Stimulated activated CD4-positive, alpha-beta T cell treated with anti-CD3 and anti-CD28 coated beads, Interleukin-1b, Interleukin-23, amount 100 ng/mL, for 48 hours (primary cell): ENCODE measurements at regions not wholly inside any gene's neighbourhood (a gene's known extent, or its start where the extent isn't known, plus 50 kb on each side); places are given as distances from the start of the nearest gene placed in this dataset.
"Not testable (repeated sequence)": the region's sequence is repeated elsewhere in the genome, so short reads cannot be mapped to it uniquely, and the experiment has no call there.

Experiments
- DNase-seq: peaks from one replicate; pipeline ENCODE4 v3.0.0-alpha.2; 2020

DNA sequence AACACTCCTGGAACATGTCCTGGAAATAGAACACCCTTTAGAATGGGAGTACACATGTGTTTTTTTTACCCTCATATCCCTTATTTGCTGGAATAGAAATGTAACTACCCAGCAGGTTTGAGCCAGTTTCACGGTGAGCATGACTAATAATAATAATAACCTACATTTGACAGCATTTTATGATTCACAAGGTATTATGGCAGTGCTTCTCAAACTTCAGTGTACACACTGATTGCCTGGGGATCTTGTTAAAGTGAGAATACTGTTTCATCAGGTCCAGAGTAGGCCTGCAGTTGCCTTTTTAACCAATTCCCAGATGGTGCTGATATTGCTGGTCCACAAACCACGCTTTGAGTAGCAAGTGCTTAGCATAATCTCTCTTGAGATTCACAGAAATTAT is 63.9 kb downstream of the NFKBIZ start:
- DNase-seq, result no peak

DNA sequence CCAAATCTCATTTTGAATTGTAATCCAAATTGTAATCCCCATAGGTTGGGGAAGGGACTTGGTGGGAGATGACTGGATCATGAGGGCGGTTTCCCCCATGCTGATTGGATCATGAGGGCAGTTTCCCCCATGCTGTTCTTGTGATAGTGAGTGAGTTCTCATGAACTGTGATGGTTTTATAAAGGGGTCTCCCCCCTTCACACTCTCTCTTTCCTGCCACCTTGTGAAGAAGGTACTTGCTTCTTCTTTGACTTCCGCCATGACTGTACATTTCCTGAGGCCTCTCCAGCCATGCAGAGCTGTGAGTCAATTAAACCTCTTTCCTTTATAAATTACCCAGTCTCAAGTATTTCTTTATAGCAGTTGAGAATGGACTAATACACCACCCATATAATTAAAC is 68.4 kb downstream of the NFKBIZ start:
- not testable (repeated sequence) for DNase-seq

DNA sequence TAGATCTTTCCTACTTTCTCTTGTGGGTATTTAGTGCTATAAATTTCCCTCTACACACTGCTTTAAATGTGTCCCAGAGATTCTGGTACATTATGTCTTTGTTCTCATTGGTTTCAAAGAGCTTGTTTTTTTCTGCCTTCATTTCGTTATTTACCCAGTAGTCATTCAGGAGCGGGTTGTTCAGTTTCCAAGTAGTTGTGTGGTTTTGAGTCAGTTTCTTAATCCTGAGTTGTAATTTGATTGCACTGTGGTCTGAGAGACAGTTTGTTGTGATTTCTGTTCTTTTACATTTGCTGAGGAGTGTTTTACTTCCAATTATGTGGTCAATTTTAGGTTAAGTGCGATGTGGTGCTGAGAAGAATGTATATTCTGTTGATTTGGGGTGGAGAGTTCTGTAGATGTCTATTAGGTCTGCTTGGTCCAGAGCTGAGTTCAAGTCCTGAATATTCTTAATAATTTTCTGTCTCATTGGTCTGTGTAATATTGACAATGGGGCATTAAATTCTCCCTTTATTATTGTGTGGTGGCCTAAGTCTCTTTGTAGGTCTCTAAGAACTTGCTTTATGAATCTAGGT is 72.9 kb downstream of the NFKBIZ start:
- not testable (repeated sequence) for DNase-seq

DNA sequence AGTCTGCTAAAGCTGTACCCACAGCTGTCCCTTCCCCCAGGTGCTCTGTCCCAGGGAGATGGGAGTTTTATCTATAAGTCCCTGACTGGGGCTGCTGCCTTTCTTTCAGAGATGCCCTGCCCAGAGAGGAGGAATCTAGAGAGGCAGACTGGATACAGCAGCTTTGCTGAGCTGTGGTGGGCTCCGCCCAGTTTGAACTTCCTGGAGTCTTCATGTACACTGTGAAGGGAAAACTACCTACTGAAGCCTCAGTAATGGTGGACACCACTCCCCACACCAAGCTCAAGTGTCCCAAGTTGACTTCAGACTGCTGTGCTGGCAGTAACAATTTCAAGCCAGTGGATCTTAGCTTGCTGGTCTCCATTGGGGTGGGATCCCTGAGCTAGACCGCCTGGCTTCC is 75.3 kb downstream of the NFKBIZ start:
- DNase-seq, result not testable (repeated sequence)

DNA sequence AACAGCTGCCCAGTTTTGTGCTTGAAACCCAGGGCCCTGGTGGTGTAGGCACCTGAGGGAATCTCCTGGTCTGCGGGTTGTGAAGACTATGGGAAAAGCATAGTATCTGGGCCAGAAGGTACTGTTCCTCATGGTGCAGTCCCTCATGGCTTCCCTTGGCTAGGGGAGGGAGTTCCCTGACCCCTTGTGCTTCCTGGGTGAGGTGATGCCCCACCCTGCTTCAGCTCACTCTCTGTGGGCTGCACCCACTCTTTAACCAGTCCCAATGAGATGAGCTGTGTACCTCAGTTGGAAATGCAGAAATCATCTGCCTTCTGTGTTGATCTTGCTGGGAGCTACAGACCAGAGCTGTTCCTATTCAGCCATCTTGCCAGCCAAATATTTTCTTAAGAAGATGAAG is 75.8 kb downstream of the NFKBIZ start:
- not testable (repeated sequence) for DNase-seq

DNA sequence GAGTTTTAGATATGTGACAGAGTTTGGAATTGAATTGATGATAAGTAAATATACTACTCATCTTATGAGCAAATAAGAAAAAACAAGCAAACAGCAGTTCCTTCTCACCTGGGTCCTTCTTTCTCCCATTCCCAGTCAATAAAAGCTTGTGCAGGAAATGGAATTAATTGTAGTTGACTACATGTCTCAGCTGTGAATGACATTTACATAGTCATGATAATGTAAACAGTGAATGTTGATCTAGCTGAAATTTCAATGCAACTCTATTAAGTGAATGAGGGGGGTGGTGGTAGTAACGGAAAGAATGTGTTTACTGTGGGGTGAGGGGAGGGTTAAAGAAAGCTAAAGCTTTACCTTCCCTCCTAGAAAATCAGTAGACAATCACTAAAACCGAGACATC is 76.2 kb downstream of the NFKBIZ start:
- DNase-seq, result no peak

DNA sequence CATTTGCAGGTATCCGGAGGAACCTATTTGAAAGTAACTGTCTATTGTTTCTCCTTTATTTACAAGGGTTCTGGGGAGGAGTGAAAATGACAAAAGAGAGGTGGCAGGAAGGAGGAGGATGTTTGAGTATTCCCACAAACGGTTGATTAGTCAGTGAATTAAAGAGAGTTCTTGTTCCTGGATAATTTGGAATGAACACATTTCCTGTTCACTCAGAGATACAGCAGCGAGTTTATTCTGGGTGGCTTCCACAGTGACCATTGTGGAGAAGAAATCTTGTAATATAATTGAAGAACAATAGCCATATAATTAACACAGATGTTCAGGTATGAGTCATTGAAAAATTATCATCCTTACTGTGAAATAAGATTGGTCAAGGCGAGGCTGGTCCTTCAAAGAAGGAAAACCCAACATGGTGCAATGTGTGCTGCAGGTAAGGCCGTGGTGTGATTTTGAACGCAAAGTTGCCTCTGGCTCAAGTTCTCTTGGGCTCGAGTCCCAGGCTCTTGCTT is 77.3 kb downstream of the NFKBIZ start:
- no peak for DNase-seq

DNA sequence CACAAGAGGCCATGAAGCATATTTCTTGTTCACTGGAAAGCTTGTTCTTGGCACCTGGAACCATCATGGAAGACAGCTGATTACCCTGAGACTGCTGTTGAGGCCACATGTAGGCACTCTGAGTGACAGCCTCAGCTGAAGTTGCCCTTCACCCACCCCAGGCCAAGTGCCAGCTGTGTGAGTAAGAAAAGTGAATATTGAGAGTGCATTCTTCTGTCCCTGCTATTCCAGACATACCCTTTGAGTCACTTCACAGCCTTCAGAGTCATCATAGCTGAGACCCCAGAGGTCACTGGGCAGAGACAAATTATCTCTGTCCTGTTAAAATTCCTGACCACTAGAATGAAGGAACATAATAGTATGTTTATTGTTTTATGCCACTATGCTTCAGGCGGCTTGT is 79.6 kb downstream of the NFKBIZ start:
- DNase-seq, result no peak

DNA sequence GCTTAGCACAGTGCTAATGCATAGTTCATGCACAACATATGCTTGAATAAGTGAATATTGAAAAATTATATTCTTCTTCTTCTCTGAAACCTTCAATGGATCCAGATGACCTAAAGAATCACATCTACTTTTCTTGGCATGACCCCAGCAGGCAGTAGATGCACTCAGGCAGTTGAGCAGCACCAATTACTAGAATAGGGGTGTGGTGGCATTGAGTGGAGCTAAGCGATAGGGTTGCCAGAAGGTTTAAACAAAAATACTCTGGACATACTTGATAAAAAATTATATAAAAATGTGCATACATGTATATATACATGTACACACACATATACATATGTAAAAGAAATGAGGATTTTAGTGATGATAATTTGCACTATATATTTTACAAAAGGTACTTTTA is 81.8 kb downstream of the NFKBIZ start:
- DNase-seq, result no peak

DNA sequence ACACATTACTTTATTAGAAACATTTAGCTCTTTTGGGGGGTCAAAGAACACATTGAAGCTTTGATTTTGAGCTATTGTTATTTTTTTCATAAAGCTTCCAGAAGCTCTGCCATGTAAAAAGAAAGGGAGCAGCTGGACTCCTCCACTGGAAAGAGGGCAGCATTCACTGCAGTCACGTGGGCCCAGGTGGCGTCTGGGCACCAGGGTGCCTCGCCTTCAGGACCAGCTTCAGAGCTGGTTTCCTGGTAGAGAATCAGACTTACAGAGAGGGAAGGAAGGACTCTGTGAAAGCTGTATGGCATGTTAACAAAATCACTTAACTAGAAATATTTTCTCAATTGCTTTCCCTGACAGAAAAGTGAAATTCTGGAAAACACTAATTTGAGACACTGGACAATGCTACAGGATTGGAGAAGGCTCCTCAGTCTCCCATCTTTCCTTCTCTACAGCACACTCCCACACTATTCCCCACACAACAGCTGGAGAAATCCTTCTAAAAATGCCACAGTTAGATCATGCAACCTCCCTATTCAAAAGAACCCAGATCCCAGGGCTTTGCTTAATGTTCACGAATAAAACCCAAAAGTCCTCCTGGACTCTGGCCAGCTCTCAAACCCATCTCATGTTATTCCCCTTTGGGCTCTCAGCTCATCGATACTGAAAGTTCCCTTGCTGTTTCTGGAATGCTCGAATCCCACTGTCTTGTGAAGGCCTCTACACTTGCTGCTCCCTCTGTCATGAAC is 83.2 kb downstream of the NFKBIZ start:
- DNase-seq, result no peak

DNA sequence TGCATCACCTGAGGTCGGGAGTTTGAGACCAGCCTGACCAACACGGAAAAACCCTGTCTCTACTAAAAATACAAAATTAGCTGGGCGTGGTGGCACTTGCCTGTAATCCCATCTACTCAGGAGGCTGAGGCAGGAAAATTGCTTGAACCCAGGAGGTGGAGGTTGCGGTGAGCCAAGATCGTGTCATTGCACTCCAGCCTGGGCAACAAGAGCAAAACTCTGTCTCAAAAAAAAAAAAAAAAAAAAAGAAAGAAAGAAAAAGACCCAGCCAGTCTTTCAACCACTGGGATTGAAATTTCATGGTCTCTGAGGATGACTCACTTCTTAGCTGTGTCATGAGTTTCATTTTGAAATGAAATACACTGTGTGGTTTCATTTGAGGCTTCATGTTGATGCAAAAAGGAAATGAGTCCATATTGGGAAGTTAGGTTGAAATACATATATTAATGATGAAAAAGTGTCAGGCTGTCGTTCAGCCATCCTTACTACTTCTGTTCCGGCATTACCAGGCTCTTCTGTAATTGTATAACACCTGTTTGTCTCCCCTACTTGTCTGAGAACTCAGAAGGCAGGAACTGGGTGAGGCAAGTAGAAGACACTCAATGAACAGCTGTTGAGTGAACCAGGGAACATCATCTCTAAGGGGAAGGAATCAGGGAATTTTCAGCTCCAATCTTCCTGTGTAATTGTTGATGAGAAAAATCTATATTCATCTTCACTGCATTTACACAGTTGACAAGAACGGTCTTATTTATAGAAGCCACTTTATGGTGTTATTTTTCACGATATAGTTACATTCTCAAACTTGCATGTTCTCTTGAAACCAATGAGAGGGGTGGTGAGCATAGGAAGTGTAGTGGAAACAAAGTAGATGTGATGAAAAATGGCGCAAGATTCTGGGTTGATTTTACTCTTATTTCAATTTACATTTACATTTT is 87.4 kb downstream of the NFKBIZ start:
- peak; percentile 20 for DNase-seq

DNA sequence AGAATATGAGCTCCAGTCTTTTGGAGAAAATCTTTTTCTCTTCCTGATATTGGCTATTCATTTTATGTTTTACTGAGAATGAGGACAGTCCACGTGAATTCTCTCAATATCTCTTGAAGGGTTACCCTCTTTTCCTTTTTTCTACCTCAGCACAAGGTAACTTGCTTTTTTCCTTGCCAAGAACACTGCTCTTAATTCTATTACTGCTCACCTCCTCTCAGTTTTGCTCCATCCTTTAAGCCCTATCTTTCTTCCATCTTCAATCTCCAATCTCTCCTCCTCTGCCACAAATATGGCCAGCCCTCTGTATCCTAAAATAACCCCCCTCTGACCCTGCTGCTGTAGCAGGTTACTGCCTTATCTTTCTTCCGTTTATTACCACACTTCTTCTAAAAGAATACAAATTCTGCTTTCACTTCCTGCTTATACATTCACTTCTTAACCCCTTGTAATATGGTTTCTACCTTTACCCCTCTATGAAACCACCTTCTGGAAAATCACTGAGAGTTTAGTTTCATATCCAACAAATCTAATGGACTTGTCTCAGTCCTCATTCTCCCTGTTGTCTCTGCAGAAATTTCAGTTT is 89.0 kb downstream of the NFKBIZ start:
- no peak for DNase-seq

DNA sequence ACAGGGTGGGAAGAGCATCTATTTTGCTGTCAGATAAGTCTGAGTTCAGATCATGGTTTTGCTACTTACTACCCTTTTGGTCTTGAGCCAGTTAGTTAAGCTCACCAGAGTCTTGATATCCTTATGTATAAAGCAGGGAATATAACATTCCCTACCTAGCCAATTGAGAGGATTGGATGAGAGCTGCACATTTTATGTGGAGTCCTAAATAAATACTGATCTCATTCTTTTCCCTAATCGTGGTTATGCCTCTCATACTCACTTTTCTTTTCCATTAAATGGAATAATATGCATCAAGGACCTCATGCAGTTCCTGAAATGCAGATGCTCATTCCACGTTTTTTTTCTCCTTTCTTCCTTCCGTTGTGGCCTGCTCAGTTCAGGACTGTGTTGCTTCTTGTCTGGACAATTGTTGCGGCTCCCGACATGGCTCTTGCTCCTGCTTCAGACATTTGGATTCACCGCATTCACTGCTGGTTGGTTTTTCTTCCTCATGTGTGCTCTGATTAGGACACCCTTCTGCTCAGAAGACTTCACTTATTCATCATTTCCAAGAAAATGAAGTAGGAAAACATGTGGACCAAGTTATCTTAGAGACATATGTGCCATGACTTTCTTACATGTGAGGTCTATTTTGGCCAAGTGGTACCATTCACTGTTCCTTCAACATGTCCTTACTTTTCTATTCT is 90.2 kb downstream of the NFKBIZ start:
- DNase-seq, result no peak

DNA sequence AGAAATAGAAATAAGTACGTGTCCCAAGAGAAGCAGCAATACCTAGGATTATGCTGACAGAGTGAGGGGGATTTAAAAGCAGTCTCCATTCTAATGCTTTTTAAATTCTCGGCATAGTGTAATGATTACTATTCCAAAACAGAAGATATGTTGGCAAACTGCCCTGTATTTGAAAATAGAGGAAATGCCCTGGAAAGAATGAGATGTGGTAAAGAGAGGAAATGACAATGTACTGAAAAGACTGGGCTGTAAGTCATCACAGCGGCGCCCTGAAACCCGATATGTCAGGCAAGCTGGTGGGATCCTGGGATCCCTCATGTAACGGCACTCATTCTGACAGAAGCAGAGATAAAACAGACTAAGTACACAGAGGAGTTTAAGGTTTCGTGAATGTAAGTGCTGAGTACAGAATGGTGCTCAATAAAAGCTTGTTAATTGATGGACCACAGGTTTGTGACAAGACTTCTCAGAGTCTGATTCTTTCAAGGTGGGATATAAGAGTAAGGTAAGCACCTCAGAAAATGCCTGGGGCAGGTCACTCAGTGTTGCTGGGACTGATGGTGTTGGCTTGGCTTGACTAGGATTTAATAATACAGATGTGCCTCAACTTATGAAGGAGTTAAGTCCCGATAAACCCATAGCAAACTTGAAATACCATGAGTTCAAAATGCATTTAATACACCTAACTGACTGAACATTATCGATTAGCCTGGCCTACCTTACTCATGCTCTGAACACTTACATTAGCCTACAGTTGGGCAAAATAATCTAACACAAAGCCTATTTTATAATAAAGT is 91.4 kb downstream of the NFKBIZ start:
- peak; percentile 41 for DNase-seq

DNA sequence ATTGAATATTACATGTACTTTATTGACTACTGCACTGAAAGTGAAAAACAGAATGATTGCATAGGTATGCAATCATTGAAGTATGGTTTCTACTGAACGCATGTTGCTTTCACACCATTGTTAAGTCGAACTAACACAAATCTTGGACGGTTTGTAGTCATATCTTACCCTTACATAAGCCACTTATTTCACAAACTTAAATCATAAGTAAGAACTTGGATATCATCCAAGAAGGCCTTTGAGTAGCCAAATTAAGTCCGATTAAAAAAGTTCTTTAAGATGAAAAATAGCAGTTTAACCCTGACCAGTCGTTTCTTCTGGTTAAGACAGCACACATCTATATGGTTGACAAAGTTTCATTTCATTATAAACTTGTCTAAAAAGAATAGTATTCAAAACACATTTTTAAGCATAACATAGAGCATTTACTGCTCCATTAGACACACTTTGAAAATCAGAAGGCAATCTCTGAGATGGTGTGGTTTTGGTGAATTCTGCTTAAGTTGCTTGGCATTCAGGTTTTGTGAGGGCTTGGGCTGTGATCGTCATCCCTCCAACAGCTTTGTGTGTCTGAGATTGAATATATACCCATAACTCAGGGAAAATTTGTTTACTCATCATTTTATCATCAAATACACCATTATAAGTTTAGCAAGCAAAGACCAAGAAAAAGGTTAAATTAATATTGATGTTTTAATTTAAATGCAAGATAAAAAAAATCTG is 92.2 kb downstream of the NFKBIZ start:
- no peak for DNase-seq

DNA sequence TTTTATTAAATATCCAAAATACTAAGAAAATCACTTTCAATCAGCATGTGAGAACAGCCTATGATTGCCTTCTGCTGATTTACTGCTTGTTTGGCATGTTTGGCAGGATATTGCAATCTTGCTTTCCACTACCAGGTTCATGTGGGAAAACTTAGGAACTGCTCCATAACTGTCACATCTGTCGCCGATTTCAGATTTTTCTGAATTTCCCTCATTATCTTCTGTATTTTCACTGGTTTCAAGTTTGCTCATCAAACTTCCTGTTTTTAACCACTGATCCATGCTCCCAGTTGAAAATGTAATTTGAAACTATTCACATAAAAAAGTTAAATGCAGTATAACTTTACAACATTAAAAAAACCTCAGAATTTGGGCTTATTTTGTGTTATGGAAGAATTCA is 93.0 kb downstream of the NFKBIZ start:
- no peak for DNase-seq

DNA sequence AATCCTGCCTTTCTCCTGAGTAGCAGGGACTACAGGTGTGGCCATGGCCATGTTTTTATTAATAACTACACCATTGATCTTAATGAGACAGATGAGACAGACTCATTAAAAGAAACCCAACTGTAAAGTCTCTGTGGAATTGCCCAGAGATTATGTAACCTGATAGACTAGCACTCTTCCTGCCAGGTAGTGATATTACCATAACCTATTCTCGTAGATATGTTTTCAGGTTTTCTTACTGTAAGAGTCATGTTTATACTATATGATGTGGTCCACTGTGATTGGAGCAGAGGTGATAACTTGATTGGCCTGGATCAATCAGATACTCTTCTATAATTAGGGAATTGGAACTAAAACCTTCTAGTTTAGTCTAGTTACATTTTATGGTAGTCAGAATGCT is 93.7 kb downstream of the NFKBIZ start:
- no peak for DNase-seq

DNA sequence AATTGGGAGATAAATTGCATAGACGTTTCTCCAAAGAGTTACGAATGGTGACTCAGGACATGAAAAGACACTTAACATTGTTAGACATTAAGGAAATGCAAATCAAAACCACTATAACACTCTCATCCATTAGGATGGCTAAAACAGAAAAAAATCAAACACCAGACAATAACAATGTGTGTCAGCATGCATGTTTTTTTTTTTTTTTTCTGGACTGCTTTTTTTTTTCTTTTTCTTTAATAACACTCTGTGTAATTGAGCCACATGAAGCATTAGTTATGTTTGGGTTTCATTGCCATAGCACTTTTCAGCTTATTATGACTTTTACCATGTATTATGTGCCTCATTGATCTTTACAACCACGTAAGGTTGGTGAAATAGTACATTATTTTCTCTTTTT is 95.0 kb downstream of the NFKBIZ start:
- DNase-seq, result no peak

DNA sequence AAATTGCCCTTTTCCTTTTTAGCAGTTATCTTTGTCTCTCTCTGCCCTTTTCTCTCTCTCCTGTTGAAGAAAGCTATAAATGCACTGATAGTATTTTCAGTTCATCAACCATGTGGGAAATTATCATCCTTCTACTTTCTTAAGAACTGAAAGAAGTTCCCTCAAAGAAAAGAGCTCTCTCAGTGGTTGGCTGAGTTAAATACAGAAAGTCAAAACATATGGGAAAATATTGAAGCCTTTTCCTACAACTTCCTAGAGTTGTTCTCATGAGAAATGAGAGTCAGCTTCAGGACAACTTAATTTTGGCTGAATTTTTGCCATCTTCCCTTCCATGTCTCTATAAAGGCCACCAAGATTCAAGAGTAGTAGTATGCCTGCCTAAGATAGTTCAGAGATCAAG is 96.7 kb downstream of the NFKBIZ start:
- no peak for DNase-seq

DNA sequence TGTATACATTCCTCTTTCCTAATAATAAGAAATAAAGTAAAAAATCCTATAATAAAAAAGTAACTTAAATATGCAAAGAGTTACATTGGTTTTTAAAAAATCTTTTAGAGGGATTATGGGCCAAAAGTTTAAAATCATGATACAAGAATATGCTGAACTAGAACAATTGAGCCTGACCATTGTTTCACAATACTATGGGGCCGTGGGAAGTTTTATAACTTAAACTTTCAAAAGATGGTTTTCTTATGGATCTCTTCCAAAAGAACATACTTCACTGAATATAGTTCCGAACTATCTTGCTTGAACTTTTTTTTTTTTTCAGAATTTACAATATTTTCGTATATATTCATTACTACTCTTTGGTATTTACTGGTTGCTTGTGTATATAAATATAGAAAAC is 97.6 kb downstream of the NFKBIZ start:
- DNase-seq, result no peak

DNA sequence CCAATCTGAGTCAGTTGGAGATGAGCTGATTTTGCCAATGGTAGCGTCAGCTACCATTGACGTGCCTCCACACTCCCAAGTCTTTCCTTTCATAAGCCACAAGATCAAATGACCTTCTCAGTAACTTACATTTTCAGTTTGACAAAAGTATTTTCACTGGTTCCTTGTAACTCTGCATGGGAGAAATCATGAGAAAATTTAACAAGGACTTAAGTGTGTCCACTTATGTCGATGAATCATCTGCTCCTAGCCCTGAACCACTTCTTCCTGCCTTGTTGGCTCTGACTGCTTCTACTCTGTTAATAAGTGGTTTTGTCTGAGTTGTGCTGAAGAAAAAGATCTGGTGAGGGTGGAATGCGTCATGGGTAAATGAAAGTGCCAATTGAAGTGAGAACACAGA is 101.2 kb downstream of the NFKBIZ start:
- DNase-seq, result peak; percentile 26
